ENCODE measurements at regions not wholly inside any gene's neighbourhood (a gene's known extent, or its start where the extent isn't known, plus 50 kb on each side); places are given as distances from the start of the nearest gene placed in this dataset.

GRCh38 chr12:47306130-47306529 is 226.4 kb upstream of the AMIGO2 start:
- no peak for DNase-seq

- DNase-seq: no peak
Observed at GRCh38 chr12:47305464-47305863, 225.7 kb upstream of the AMIGO2 start.

GRCh38 chr12:47303995-47304560 is 224.3 kb upstream of the AMIGO2 start:
- no peak for DNase-seq

GRCh38 chr12:47303207-47303606 is 223.4 kb upstream of the AMIGO2 start:
- DNase-seq: no peak

- no peak for DNase-seq
Observed at GRCh38 chr12:47302111-47302671, 222.4 kb upstream of the AMIGO2 start.

- no peak for DNase-seq
Observed at GRCh38 chr12:47299586-47299985, 219.8 kb upstream of the AMIGO2 start.

GRCh38 chr12:47297993-47298392 is 218.2 kb upstream of the AMIGO2 start:
- no peak for DNase-seq

- no peak for DNase-seq
Observed at GRCh38 chr12:47296828-47297227, 217.1 kb upstream of the AMIGO2 start.

- DNase-seq: no peak
Observed at GRCh38 chr12:47293406-47293805, 213.6 kb upstream of the AMIGO2 start.

GRCh38 chr12:47286676-47287075 is 206.9 kb upstream of the AMIGO2 start:
- DNase-seq: no peak

Measured in NCI-H1694 treated with DMSO at 0.1 percent for 48 hours (cell line).